Lung (tissue), 11 donors: ENCODE measurements at regions not wholly inside any gene's neighbourhood (a gene's known extent, or its start where the extent isn't known, plus 50 kb on each side); places are given as distances from the start of the nearest gene placed in this dataset.

Source experiments
- ATAC-seq: fragments of 200-7000 bp; cut with Tn5 transposase; one replicate; pipeline ENCODE4 v1.9.1; 2020; ENCODE audit warnings: moderate number of reproducible peaks; ENCODE audit not compliant: insufficient read depth, low FRiP score
- DNase-seq, 3 donors: peaks; one replicate each; pipeline ENCODE4 v3.0.0-alpha.2; 2013 to 2017
- H3K27ac ChIP-seq, 2 donors: one replicate each; pipeline ENCODE4 v1.5.1; 2013; ENCODE audit warnings: mild to moderate bottlenecking in 2 of 2, moderate library complexity in 2 of 2, control low read depth in 1 of 2, inconsistent platforms in 1 of 2, low read depth in 1 of 2, low read length in 1 of 2
- H3K27me3 ChIP-seq, 3 donors: one replicate each; pipeline ENCODE4 v1.5.1; 2013; ENCODE audit warnings: low read length in 2 of 3; ENCODE audit not compliant: control insufficient read depth in 3 of 3, insufficient read depth in 3 of 3
- H3K36me3 ChIP-seq, 4 donors: one replicate each; pipeline ENCODE4 v1.5.1; 2013; ENCODE audit warnings: low read length in 4 of 4, mild to moderate bottlenecking in 1 of 4, moderate library complexity in 1 of 4; ENCODE audit not compliant: control insufficient read depth in 4 of 4, insufficient read depth in 4 of 4
- H3K4me1 ChIP-seq, 5 donors: one replicate each; pipeline ENCODE4 v1.5.1; 2013; ENCODE audit warnings: low read length in 5 of 5, mild to moderate bottlenecking in 2 of 5, moderate library complexity in 1 of 5; ENCODE audit not compliant: control insufficient read depth in 5 of 5, insufficient read depth in 5 of 5
- H3K4me3 ChIP-seq: one replicate; pipeline ENCODE4 v1.5.1; 2013; ENCODE audit warnings: mild to moderate bottlenecking, control low read depth, moderate library complexity
- H3K9ac ChIP-seq, 2 donors: one replicate each; pipeline ENCODE4 v1.5.1; 2013; ENCODE audit warnings: low read length in 2 of 2, control low read depth in 1 of 2; ENCODE audit not compliant: insufficient read depth in 1 of 2
- H3K9me3 ChIP-seq, 4 donors: one replicate each; pipeline ENCODE4 v1.5.1; 2013; ENCODE audit warnings: low read length in 3 of 4, mild to moderate bottlenecking in 1 of 4, moderate library complexity in 1 of 4; ENCODE audit not compliant: control insufficient read depth in 4 of 4, insufficient read depth in 3 of 4
- CTCF ChIP-seq: IDR thresholded peaks from 2 replicates; pipeline ENCODE4 v1.5.1; 2012; ENCODE audit warnings: mild to moderate bottlenecking; ENCODE audit errors: control extremely low read depth, extremely low read depth
- WGBS, 2 donors: extraction: QIAGEN DNeasy Blood & Tissue Kit; methylation state at CpG; one replicate each; pipeline ENCODE4 v1.1.7; 2013; 5-methylcytosine and 5-hydroxymethylcytosine counted together
- donor health status: control.
- donor health status: control.
- donor health status: Bipolar disorder and iron deficiency.
- donor health status: healthy.
- donor health status: DM: yes; HTN: yes; CAD: no.

GRCh38 chr16:60811051-60811608, 1225.1 kb downstream of the CDH8 start:
- TF ChIP-seq CTCF = no peak
- DNase-seq = peak in 1 of 3 donors; percentile 3
- ATAC-seq = no peak
- Histone ChIP-seq H3K9me3 (no peaks in the 10 kb centered on the region), H3K4me3 (no peak overlapping the region), H3K27me3 (no peaks in the 10 kb centered on the region), H3K9ac (no peak overlapping the region), H3K4me1 (peaks cover 0 to 19% (median 0%) of the 10 kb centered on the region in 5 donors), H3K36me3 (no peaks in the 10 kb centered on the region), H3K27ac (no peak overlapping the region)
- 61 to 66% methylated on average over 6 of the region's 6 CpGs for WGBS, 2 donors

- H3K27ac ChIP-seq = no peak overlapping the region
- H3K27me3 ChIP-seq = no peaks in the 10 kb centered on the region
- H3K4me1 ChIP-seq = peaks cover 0 to 16% (median 0%) of the 10 kb centered on the region in 5 donors
- H3K4me3 ChIP-seq = no peak overlapping the region
- no peak for TF ChIP-seq CTCF
- no peaks in the 10 kb centered on the region for H3K36me3 ChIP-seq
- H3K9me3 ChIP-seq = no peaks in the 10 kb centered on the region
- DNase-seq (no peak), ATAC-seq (no peak)
- no peak overlapping the region for H3K9ac ChIP-seq
Observed at GRCh38 chr16:60810250-60810649, 1226.0 kb downstream of the CDH8 start.

- ATAC-seq = no peak
- 71 to 77% methylated on average over 2 of the region's 2 CpGs for WGBS, 2 donors
Observed at GRCh38 chr16:60792437-60792836, 1243.8 kb downstream of the CDH8 start.

More at GRCh38 chr16:60792437-60792836, 1243.8 kb downstream of the CDH8 start:
- no peak overlapping the region for H3K9ac ChIP-seq
- no peak for DNase-seq
- H3K4me1 ChIP-seq = peaks cover 0 to 4% (median 0%) of the 10 kb centered on the region in 5 donors
- H3K27ac ChIP-seq = no peak overlapping the region
- no peaks in the 10 kb centered on the region for H3K36me3 ChIP-seq
- H3K4me3 ChIP-seq = no peak overlapping the region
- TF ChIP-seq CTCF = no peak
- peaks cover 0 to 3% (median under 1%) of the 10 kb centered on the region in 4 donors for H3K9me3 ChIP-seq
- no peaks in the 10 kb centered on the region for H3K27me3 ChIP-seq
